ENCODE measurements at regions not wholly inside any gene's neighbourhood (a gene's known extent, or its start where the extent isn't known, plus 50 kb on each side); places are given as distances from the start of the nearest gene placed in this dataset.
"Not testable (repeated sequence)": the region's sequence is repeated elsewhere in the genome, so short reads cannot be mapped to it uniquely, and the experiment has no call there.

DNA sequence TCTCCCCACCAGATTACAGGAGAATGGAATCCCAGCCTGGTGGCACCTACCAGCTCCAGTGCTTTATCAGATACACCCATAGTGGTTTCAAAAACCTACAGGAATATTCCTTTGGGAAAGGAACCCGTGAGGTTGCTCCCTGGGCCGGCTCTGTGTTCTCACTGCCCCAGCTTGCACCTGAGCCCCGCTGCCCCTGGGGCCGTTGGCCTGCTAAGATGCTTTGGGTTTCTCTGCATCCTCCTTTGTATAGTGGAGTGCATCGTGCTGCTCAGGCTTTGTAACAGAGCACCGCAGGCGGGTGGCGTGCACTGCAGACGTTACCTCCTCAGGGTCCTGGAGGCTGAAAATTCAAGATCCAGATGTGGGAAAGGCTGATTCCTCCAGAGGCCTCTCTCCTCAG, 414.1 kb downstream of the BRD1 start:
- no peak for DNase-seq (ENCODE audit: low spot score)

DNA sequence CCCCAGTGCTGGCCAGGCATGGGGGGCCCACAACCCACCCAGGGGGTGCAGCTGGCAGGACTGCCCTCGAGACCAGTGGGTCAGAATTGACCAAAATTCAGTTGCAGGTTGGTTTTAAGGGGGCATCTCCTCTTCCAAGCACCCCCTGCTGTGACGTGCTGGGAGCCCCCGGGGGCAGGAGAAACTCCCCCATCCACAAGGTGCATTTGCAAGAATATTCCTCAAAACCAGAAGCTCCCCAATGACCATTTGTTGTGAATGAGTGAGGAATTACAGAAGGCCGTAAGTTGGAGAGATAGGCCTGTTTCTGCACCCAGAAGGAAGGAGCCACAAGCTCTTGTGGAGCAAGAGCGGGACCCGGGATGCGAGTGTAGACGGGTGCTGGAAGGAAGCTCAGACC, 414.5 kb downstream of the BRD1 start:
- no peak for DNase-seq (ENCODE audit: low spot score)

DNA sequence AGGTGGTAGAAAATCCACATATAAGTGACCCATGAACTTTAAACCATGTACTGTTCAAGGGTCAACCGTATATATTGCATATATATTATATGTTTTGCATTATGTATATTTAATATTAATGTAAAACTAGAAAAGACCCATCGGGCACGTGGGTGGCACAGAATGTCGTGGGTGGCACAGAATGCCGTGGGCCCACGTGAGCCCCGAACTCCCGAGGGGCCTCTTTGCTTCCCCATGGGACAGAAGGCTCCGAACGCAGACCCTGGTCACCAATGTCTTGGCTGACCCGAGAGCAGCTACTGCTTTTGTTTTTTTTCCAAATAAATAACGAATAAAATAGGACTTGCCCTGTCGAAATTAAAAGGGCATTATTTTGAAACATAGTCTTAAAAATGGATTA, 415.4 kb downstream of the BRD1 start:
- no peak for DNase-seq (ENCODE audit: low spot score)

DNA sequence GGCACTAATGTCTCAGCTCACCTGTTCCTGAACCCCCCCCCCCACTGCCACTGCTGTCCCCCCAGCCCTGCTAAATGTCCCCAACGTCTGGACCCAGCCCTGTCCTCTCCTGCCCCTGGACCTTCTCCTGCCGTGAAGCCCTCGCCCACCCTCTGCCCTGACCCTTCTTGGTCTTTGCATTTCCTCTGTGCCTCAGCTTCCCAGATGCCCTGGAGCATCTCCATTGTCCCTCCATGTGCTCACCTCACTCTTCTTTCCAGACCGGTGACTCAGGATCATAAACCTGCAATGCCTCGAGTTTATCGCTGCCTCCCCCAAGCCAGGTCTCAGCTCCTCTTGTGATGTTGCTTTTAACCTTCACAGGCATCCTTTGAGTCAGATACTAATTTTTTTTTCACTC, 416.4 kb downstream of the BRD1 start:
- no peak for DNase-seq (ENCODE audit: low spot score)

DNA sequence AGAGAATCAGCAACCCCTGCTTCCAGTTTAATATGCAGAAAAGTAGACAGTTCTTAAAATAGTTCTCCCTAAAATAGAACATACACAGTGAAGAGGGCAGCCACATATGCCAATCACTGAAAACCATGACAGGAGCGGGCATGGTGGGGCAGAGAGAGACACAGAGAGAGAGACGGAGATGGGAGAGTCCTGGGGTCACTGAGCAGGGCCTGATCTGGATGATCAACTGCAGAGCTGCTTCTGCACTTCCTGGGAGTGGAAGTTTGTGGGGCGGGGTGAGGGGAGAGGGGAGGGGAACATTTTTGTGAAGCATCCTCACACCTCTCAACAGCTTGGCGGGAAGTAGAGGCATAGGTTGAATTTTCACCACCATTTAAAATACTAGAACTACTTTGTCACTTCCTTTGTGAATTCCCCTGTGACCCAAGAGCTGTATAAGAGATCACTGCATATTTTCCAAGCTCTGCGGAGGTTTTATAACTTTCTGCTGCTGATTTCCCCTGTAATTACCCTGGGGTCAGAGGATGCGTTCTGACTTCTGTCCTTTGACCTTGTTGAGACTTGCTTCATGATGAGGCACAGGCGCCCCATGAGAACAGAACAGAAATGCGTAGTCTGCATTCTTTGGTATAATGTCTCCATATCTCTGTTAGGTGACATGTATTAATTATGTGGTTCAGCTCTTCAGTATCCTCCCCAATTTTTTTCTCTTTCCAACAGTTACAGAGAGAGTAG, 419.4 kb downstream of the BRD1 start:
- no peak for DNase-seq (ENCODE audit: low spot score)

DNA sequence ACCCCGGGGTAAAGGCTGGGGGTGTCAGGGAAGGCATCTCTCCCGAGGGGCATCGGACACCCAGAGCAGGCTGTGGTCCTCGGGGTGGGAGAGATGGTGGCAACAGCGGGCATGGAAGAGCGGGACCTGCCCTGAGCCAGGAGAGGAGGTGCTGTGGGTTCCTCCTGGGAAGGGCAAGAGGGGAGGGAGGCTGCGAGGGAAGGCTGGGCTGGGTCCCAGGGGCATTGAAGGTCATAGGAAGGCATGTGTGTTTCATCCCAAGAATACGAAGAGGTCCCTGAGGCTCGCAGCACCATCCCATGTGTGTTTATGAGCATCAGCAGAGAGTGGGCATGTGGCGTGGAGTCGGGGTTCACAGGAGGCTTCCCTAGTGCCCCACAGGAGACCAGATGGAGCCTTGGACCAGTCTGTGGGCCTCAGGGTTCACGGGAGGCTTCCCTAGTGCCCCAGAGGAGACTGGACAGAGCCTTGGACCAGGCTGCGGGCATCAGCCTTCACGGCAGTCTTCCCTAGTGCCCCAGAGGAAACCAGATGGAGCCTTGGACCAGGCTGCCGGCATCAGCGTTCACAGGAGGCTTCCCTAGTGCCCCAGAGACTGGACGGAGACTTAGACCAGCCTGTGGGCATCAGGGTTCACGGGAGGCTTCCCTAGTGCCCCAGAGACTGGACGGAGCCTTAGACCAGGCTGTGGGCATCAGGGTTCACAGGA, 420.6 kb downstream of the BRD1 start:
- DNase-seq (ENCODE audit: low spot score): no peak

DNA sequence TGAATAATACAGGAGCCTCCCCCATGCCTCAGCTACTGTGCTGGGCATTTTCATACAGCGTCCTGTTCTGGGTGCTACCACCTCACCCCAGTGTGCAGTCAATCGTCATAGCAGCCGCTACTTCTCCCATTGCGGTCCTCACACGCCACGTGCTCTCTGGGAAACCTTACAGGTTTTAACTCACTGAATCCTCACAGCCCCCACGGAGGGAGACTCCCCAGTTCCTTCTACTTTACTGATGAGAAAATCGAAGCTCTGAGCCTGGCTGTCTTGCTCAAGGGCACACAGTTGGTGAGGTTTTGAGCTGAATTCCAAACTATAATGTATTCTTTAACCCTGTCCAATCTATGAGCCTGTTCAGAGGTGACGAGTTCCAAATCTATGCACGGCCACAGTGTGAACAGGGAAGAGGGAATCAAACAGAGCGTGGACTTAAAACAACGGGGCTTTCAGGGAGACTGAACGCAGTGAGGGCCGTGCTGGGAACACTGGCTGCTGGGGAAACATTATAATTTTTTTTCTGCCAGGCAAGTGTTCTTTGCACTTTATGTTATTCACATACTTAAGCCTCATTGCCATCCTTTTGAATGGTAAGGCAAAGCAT, 421.5 kb downstream of the BRD1 start:
- no peak for DNase-seq (ENCODE audit: low spot score)

DNA sequence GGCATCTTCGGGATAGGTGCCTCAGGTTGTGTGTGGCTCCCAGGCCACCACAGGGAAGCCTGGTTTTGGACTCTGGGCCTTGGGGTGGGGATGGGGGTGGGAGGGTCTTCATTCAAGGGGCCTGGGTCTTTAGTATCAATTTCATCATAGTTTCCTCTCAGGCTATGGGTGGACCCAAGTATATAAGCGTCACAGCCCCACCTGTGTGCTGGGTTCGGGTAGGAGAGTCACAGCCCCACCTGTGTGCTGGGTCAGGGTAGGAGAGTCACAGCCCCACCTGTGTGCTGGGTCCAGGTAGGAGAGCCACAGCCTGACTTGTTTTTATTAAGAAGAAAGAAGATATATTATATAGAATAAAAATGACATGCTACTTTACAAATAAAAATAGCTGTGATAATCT, 422.1 kb downstream of the BRD1 start:
- no peak for DNase-seq (ENCODE audit: low spot score)

DNA sequence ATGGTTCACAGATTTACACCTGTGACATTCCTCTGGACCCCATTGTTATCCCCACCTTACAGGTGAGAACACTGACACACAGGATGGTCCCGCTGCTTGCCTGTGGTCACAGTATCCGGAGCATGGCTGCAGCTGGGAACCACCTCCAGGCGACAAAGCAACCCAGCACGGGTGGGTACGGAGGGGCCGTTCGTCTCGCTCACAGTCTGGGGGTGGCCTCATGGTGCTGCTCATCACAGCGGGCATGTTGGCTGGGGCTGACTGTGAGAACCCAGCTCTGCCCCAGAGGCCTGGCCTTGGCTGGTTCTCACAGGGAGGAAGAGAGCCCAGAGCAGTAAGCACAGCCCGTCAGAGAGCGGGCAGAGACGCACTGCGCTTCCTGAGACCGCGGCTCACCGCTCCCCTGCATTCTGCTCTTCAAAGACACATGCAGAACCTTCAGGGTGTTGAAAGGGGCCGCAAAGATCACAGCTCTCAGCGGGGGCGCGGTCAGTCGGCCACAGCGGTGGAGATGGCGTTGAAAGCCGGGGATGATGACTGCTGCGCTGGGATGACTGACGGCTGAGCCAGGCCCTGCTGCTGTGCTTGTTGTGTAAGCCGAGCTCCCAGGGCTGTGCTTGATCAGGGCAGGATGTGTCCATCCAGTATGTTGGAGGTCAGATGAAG, 423.0 kb downstream of the BRD1 start:
- no peak for DNase-seq (ENCODE audit: low spot score)

DNA sequence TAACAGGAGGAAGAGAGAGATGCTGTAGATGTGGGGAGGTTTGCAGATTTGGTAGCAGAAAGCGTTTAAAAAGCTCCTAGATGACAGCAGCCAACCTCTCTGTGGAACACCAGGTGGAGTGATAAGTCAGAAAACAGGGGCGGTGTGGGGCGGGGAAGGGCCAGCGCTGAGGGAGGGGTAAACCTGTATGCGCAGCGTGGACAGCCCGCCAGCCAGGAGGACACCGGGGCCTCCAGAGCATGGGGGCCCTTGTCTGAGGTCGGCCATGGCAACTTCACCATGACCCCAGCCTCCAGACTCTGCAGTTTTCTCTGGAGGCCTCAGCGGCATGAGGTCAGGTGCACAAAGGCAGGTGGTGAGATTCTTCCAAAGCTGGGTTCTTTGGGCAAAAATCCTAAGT, 423.7 kb downstream of the BRD1 start:
- DNase-seq (ENCODE audit: low spot score): no peak

DNA sequence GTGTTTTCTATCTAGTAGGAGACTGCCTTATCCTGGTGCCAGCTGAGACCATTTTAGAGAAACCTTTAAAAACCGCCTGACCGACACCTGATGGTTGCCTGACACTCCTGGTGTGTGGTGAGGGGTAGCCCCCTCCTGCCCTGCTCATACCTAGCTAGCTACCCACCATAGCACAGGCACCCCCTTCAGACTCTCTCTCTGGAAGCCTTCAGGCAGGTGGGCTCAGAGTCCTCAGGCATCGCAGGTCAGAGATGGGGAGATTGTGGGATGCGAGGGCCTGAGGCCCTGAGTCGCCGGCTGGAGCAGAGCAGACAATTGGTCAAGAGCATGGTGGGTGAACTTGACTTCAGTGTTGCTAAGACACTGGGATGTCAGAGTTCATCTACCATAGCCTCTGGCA, 424.6 kb downstream of the BRD1 start:
- no peak for DNase-seq (ENCODE audit: low spot score)

DNA sequence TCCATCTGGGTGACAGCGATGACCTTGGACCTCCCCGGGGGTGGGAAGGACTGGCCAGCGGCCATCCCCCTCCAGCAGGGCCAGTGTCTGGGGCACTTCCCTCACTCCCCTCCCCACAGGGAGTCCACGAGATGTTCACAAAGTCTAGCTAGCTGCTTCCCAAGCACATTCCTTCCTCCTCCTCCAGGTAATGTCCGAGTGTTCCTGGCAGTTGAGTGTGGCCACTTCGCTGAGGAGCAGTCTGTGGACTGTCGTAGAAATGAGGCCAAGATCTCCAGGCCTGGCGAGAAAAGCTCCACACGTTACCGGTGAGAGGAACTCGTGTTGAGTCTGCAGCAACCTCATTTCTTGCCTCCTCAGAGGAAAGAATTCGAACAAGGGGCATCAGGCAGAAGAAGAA, 425.5 kb downstream of the BRD1 start:
- no peak for DNase-seq (ENCODE audit: low spot score)

DNA sequence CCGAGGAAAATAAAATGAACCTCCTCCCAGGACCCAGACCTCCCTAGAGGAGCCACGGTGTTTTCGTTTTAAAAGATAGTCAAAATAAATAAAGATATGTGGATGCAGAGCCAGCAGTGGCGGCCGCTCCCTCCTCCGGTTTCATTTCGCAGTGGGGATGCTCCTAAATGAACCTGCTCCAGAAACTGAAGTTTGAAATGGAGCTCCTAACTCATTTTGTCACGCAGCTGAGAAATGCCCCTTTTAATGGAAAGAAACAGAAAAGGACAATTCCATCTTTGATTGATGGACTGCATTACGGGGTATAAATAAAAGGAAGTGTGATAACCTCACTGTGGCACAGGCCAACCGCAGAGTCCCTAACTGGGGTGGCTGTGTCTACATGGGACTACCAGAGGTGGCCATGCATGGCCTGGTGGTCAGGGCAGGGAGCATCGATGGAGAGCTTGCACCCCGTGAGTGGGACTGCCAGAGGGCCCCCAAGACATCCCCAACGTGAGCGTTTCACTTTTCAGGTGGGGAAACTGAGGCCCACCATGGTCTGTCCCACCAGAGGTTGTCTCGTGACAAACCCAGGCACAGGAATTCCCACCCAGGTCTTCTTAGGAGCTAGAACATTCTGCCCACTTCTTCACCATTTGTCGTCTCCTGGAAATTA, 426.6 kb downstream of the BRD1 start:
- DNase-seq (ENCODE audit: low spot score): no peak

DNA sequence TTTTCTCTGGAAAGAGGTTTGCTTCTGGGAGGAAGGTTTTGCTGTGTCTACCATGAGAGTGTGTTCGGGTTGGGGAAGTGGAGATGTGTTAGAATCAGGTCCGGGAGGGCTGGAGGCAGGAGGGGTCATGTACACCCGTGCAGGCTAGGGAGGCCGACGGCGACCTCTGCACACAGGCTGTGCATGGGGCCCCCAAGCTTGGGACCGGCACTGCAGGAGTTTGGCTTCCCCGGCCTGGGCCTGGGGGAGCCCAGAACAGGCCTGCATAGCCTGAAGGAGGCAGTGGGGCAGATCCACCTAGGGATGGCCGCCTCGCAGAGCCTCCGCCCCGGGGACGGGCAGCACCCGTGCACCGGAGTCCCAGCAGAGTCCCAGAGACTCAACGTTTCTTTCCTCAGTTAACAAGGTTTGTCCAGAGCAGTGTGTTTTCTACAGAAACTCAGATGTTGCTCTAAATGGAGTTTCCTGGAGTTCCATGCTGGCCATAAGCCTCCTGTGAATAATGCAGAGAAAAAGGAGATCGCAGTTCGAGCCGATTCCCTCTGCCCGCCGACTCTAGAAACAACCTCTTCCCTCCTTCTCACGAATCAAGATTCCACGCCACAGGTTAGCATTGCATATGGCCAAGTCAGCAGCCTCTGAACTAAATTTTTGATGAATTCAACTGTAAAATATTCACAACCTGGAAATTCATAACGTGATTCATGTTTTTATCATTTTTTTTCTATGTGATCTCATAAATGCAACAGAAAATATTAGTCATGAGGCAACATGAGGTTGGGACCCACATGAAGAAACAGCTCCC, 427.3 kb downstream of the BRD1 start:
- no peak for DNase-seq (ENCODE audit: low spot score)

DNA sequence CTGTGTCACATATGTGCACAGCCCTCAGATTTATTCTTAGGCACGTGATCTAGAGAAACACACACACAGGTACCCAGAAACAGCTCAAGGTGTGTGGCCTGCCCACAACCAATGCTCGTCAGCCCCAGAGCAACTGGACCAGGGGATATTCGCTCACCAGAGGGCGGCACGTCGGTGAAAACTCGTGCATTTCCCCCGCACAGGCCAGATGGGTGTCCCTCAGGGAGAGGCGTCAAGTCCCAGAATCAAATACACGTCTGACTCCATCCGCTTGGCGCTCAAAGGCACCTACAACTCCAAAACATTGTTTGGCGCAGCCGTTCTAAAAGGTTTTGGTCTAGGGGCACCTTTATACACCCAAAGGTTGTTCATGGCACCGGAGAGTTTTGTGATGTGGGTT, 429.0 kb downstream of the BRD1 start:
- DNase-seq (ENCODE audit: low spot score): no peak

DNA sequence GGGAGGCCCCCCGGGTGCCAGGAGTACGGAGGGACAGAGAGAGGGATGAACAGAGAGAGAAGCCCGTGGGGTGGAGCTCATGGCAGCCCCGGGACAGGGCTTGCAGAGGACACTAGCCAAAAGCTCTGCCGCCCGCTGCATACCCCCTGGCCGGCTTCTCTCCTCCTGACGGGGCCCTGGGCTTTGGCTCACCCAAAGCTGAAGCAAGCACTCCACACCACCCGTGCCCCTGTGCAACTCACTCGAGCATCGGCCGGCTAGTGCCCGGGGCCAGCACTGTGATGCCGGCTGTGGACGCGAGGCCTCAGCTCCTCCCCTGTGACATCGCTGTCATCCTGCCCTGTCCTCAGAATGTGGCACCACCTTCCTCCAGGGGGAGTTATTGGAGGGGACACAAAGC, 429.6 kb downstream of the BRD1 start:
- DNase-seq (ENCODE audit: low spot score): no peak

DNA sequence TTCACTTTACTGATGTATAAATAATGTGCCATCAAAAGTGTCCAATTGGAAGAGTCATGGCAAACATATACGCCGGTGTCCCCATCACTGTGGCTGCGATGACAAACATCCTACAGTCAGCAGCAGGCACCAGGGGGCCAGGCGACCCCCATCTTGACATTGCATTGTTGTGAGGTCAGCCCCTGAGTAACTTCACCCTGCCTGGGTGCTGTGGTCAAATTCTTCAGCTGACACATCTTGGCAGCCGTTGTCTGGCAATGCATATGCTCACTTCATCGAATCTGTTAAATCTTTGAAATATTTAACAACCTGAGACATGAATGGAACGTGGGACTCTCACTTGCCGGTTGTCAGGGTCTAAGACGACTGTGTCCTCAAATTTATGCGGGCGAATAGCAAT, 430.9 kb downstream of the BRD1 start:
- DNase-seq (ENCODE audit: low spot score): no peak

DNA sequence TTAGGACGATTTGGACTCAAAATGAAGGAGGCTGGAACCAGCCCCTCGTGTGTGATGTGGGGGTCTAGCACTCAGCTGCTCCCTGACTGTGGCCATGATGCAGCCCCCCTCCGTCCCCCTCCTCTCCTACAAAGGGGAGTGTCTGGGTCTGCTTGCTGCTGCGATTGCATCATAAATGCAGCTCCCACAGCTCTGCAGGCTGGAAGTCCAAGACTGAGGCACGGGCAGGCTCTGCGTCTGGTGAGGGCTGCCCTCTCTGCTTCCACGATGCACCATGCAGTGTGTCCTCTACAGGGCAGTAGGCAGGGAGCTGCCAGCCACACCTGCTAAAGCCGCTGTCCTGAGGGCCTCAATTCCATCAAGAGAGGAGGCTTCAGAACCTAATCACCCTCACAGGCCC, 432.1 kb downstream of the BRD1 start:
- no peak for DNase-seq (ENCODE audit: low spot score)

DNA sequence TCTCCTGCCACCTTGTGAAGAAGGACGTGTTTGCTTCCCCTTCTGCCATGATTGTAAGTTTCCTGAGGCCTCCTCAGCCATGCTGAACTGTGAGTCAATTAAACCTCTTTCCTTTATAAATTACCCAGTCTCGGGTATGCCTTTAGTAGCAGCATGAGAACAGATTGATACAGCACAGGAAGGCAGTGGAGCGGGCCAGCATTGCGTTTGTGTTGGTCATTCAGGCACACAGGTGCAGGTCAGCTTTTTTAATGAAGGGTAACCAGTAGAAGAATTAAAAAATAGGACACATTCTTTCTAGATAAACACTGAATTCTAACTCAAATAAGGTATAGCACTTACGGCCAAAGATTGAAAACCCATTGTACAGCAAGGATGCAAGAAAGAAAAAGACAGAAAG, 432.6 kb downstream of the BRD1 start:
- not testable (repeated sequence) for DNase-seq (ENCODE audit: low spot score)

DNA sequence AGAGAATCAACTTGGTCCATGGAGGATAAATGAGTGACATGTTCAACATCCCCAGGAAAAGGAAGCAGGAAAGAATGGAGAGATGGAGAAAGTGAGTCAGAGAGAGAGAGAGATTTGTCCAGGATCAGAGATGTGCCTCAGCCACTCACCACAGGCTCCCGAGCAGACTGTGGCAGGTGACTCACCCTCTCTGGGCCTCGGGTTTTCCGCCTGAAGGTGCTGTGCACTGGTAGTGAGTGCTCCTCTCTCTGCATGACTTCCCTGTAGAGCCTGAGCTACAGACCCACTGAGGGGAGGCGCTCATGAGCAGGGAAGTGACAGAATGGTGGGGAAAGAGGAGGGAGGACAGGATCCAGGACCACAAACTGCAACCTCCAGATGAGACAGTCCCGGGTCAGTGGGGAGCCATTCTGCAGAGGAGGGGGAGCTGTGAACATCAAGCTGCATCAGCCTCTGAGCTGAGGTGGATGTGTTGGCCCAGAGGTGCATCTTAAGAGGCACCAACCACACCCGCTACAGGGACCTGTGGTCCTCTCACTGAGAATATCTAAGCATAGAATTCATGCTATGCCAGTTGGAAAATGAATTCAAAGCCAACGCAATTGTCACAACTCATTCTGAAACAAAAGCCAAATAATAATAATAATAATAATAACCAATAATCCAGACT, 433.4 kb downstream of the BRD1 start:
- no peak for DNase-seq (ENCODE audit: low spot score)

DNA sequence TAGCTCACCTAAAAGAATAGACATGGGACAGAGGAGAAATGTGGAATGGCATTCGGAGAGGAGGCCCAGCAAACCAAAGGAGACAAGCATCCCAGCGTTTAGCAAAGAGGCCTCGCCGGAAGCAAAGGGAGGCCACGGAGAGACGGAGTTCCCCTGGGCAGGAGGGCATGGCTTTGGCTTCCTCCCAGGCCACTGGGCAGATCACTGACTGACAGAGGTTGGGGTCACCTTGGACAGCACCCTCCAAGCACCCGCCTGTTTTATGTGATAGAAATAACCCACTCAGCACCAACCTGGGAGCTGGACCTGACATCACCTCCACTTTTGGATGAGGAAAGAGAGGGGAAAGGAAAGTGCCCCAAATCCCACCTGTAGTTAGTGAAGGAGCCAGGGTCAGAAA, 434.1 kb downstream of the BRD1 start:
- DNase-seq (ENCODE audit: low spot score): no peak
